ENCODE measurements at regions not wholly inside any gene's neighbourhood (a gene's known extent, or its start where the extent isn't known, plus 50 kb on each side); places are given as distances from the start of the nearest gene placed in this dataset.

GRCh38 chr13:40439928-40440327 lies 226.5 kb downstream of the FOXO1 start:
- no peak for DNase-seq

GRCh38 chr13:40440990-40441820 lies 225.2 kb downstream of the FOXO1 start:
- no peak for DNase-seq

GRCh38 chr13:40442231-40442630 lies 224.2 kb downstream of the FOXO1 start:
- DNase-seq: no peak

- no peak for DNase-seq
Measured at GRCh38 chr13:40442826-40443225, 223.6 kb downstream of the FOXO1 start.

- DNase-seq: no peak
Measured at GRCh38 chr13:40444241-40444640, 222.2 kb downstream of the FOXO1 start.

GRCh38 chr13:40445557-40445990 lies 220.9 kb downstream of the FOXO1 start:
- no peak for DNase-seq

- no peak for DNase-seq
Measured at GRCh38 chr13:40446365-40446764, 220.1 kb downstream of the FOXO1 start.

GRCh38 chr13:40447857-40448256 lies 218.6 kb downstream of the FOXO1 start:
- DNase-seq: no peak

- peak; percentile 8 to 18 for DNase-seq
Measured at GRCh38 chr13:40452038-40452666, 214.3 kb downstream of the FOXO1 start.

- no peak for DNase-seq
Measured at GRCh38 chr13:40452741-40453334, 213.6 kb downstream of the FOXO1 start.

- no peak for DNase-seq
Measured at GRCh38 chr13:40453351-40454021, 213.0 kb downstream of the FOXO1 start.

- DNase-seq: no peak
Measured at GRCh38 chr13:40456397-40456953, 210.0 kb downstream of the FOXO1 start.

- no peak for DNase-seq
Measured at GRCh38 chr13:40456979-40457553, 209.4 kb downstream of the FOXO1 start.

GRCh38 chr13:40457929-40458719 lies 208.3 kb downstream of the FOXO1 start:
- no peak for DNase-seq

GRCh38 chr13:40458720-40458990 lies 207.8 kb downstream of the FOXO1 start:
- DNase-seq: no peak

GRCh38 chr13:40460116-40460515 lies 206.3 kb downstream of the FOXO1 start:
- no peak for DNase-seq

GRCh38 chr13:40464337-40465014 lies 202.0 kb downstream of the FOXO1 start:
- no peak for DNase-seq

- no peak for DNase-seq
Measured at GRCh38 chr13:40465015-40465390, 201.4 kb downstream of the FOXO1 start.

GRCh38 chr13:40466272-40466671 lies 200.2 kb downstream of the FOXO1 start:
- DNase-seq: no peak

- DNase-seq: no peak
Measured at GRCh38 chr13:40468227-40468838, 198.1 kb downstream of the FOXO1 start.

Data from AML-193 (cell line).